ENCODE measurements at regions not wholly inside any gene's neighbourhood (a gene's known extent, or its start where the extent isn't known, plus 50 kb on each side); places are given as distances from the start of the nearest gene placed in this dataset.

GRCh38 chr7:47185839-47186238, 396.1 kb downstream of the TNS3 start:
- TF ChIP-seq, protein P1, sequence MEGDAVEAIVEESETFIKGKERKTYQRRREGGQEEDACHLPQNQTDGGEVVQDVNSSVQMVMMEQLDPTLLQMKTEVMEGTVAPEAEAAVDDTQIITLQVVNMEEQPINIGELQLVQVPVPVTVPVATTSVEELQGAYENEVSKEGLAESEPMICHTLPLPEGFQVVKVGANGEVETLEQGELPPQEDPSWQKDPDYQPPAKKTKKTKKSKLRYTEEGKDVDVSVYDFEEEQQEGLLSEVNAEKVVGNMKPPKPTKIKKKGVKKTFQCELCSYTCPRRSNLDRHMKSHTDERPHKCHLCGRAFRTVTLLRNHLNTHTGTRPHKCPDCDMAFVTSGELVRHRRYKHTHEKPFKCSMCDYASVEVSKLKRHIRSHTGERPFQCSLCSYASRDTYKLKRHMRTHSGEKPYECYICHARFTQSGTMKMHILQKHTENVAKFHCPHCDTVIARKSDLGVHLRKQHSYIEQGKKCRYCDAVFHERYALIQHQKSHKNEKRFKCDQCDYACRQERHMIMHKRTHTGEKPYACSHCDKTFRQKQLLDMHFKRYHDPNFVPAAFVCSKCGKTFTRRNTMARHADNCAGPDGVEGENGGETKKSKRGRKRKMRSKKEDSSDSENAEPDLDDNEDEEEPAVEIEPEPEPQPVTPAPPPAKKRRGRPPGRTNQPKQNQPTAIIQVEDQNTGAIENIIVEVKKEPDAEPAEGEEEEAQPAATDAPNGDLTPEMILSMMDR (IDR thresholded peaks at IDR 0.05): no peak
- no peak for TF ChIP-seq POLR2A (IDR thresholded peaks at IDR 0.05)

All from heart left ventricle (tissue), 13 donors.